H1 (cell line): ENCODE measurements at regions not wholly inside any gene's neighbourhood (a gene's known extent, or its start where the extent isn't known, plus 50 kb on each side); places are given as distances from the start of the nearest gene placed in this dataset.

Experiments
- CTCF ChIA-PET: fragments of 300-600 bp; sonication (Branson Sonifier 250); formaldehyde crosslinking; loops from one replicate; lab custom pipeline; 2021; ENCODE audit not compliant: partially characterized antibody; lab: Charles Lee
- POLR2A ChIA-PET: fragments of 300-600 bp; sonication (Branson Sonifier 250); formaldehyde crosslinking; loops from one replicate; lab custom pipeline; 2021; ENCODE audit warnings: inconsistent platforms; ENCODE audit not compliant: partially characterized antibody; lab: Charles Lee
- DNase-seq, 2 experiments: peaks; one replicate each; pipeline versions ENCODE4 v3.0.0 to v3.0.0-alpha.2; 2010 to 2022; ENCODE audit warnings: low spot score in 2 of 2, low read depth in 1 of 2, mixed read lengths in 1 of 2
- FAIRE-seq: peaks from 2 replicates; lab custom pipeline; 2011; peaks lifted over from hg19 to GRCh38; lab: Jason Lieb, UNC
- H2AFZ ChIP-seq: 2 replicates; pipeline ENCODE4 v1.8.1; 2012; ENCODE audit warnings: low read length, inconsistent platforms
- H2AK5ac ChIP-seq: 2 replicates; pipeline ENCODE4 v1.6.1; 2013; ENCODE audit warnings: low read depth, low read length
- H2BK120ac ChIP-seq: replicated peaks from 2 replicates; pipeline ENCODE3; 2013; ENCODE audit warnings: low read depth, low read length, inconsistent platforms
- H2BK12ac ChIP-seq: 2 replicates; pipeline ENCODE4 v1.6.1; 2013; ENCODE audit warnings: low read depth, low read length
- H2BK15ac ChIP-seq: 2 replicates; pipeline ENCODE4 v1.6.1; 2013; ENCODE audit warnings: low read length
- H2BK20ac ChIP-seq: 2 replicates; pipeline ENCODE4 v1.6.1; 2013; ENCODE audit warnings: low read length
- H2BK5ac ChIP-seq: 2 replicates; pipeline ENCODE4 v1.6.1; 2013; ENCODE audit warnings: low read depth, low read length
- H3K14ac ChIP-seq: 2 replicates; pipeline ENCODE4 v1.6.1; 2013; ENCODE audit warnings: inconsistent platforms; ENCODE audit not compliant: insufficient read length
- H3K18ac ChIP-seq: 2 replicates; pipeline ENCODE4 v1.6.1; 2013; ENCODE audit warnings: low read length; ENCODE audit errors: extremely low read depth
- H3K23ac ChIP-seq: 2 replicates; pipeline ENCODE4 v1.6.1; 2013; ENCODE audit warnings: inconsistent platforms; ENCODE audit not compliant: insufficient read length
- H3K23me2 ChIP-seq: 2 replicates; pipeline ENCODE4 v1.6.1; 2013; ENCODE audit warnings: low read depth, low read length
- H3K27ac ChIP-seq: 2 replicates; pipeline ENCODE4 v1.6.1; 2011; ENCODE audit warnings: low read depth, low read length, inconsistent platforms
- H3K27me3 ChIP-seq, 4 experiments: replicated peaks in 1 of 4; 1 replicate in 1 of 4; 2 replicates in 3 of 4; pipeline versions ENCODE4 v1.6.1 to v1.8.1; 2011 to 2013; ENCODE audit warnings: low read length in 3 of 4, mild to moderate bottlenecking in 3 of 4, inconsistent platforms in 2 of 4, mixed read lengths in 2 of 4, moderate library complexity in 1 of 4; ENCODE audit not compliant: control insufficient read depth in 3 of 4, insufficient read depth in 3 of 4; ENCODE audit errors: extremely low read depth in 1 of 4
- H3K36me3 ChIP-seq, 4 experiments: 2 replicates each; pipeline versions ENCODE4 v1.6.1 to v1.8.1; 2011 to 2013; ENCODE audit warnings: mild to moderate bottlenecking in 4 of 4, low read length in 3 of 4, moderate library complexity in 2 of 4, control low read depth in 1 of 4, inconsistent platforms in 1 of 4; ENCODE audit not compliant: insufficient read depth in 4 of 4, control insufficient read depth in 2 of 4
- H3K4ac ChIP-seq: replicated peaks from 2 replicates; pipeline ENCODE3; 2013; ENCODE audit warnings: low read length, low read depth, mixed read lengths, inconsistent platforms; ENCODE audit not compliant: insufficient read length
- H3K4me1 ChIP-seq, 4 experiments: replicated peaks in 1 of 4; 1 replicate in 1 of 4; 2 replicates in 3 of 4; pipeline versions ENCODE4 v1.6.1 to v1.8.1; 2011 to 2013; ENCODE audit warnings: low read length in 3 of 4, inconsistent platforms in 2 of 4, mixed read lengths in 1 of 4; ENCODE audit not compliant: insufficient read depth in 4 of 4, control insufficient read depth in 3 of 4
- H3K4me2 ChIP-seq, 2 experiments: 2 replicates each; pipeline versions ENCODE4 v1.6.1 to v1.8.1; 2011 to 2013; ENCODE audit warnings: low read depth in 2 of 2, low read length in 2 of 2, control low read depth in 1 of 2, inconsistent platforms in 1 of 2, mild to moderate bottlenecking in 1 of 2; ENCODE audit not compliant: insufficient read depth in 1 of 2
- H3K4me3 ChIP-seq, 4 experiments: fragments of 200-600, 300-600 bp in 1 of 4; sonication (generic), shearing (Covaris generic), sonication (Bioruptor Twin) in 1 of 4; 2 replicates each; pipeline versions ENCODE4 v1.5.1 to v1.8.1; 2011 to 2016; ENCODE audit warnings: low read length in 4 of 4, low read depth in 3 of 4, control low read depth in 2 of 4, inconsistent platforms in 2 of 4, mild to moderate bottlenecking in 2 of 4, mixed read lengths in 1 of 4, moderate library complexity in 1 of 4; ENCODE audit not compliant: insufficient read depth in 2 of 4; ENCODE audit errors: extremely low read depth in 1 of 4
- H3K56ac ChIP-seq: replicated peaks from 2 replicates; pipeline ENCODE3; 2013; ENCODE audit warnings: low read depth, mild to moderate bottlenecking, mixed read lengths, low read length, inconsistent platforms; ENCODE audit not compliant: insufficient read length
- H3K79me1 ChIP-seq: 2 replicates; pipeline ENCODE4 v1.6.1; 2013; ENCODE audit warnings: low read depth, low read length, control low read depth
- H3K79me2 ChIP-seq, 2 experiments: 2 replicates each; pipeline versions ENCODE4 v1.6.1 to v1.8.1; 2012 to 2013; ENCODE audit warnings: low read length in 2 of 2, mild to moderate bottlenecking in 2 of 2, inconsistent platforms in 1 of 2; ENCODE audit not compliant: insufficient read depth in 2 of 2, control insufficient read depth in 1 of 2
- H3K9ac ChIP-seq, 4 experiments: replicated peaks in 1 of 4; 1 replicate in 1 of 4; 2 replicates in 3 of 4; pipeline versions ENCODE4 v1.6.1 to v1.8.1; 2011 to 2013; ENCODE audit warnings: low read depth in 3 of 4, low read length in 3 of 4, control low read depth in 2 of 4, mild to moderate bottlenecking in 2 of 4, moderate library complexity in 2 of 4, inconsistent platforms in 1 of 4; ENCODE audit errors: extremely low read depth in 1 of 4
- H3K9me3 ChIP-seq, 2 experiments: 2 replicates each; pipeline versions ENCODE4 v1.6.1 to v1.8.1; 2012 to 2013; ENCODE audit warnings: mild to moderate bottlenecking in 2 of 2, moderate library complexity in 2 of 2, control low read depth in 1 of 2, inconsistent platforms in 1 of 2, low read depth in 1 of 2, low read length in 1 of 2, mixed read lengths in 1 of 2; ENCODE audit not compliant: insufficient read depth in 2 of 2
- H4K20me1 ChIP-seq, 2 experiments: replicated peaks in 1 of 2; 2 replicates each; pipeline versions ENCODE3 to v1.8.1; 2011 to 2013; ENCODE audit warnings: inconsistent platforms in 2 of 2, low read length in 2 of 2, mild to moderate bottlenecking in 1 of 2; ENCODE audit not compliant: insufficient read depth in 2 of 2, control insufficient read depth in 1 of 2
- H4K5ac ChIP-seq: 2 replicates; pipeline ENCODE4 v1.6.1; 2013; ENCODE audit warnings: low read length, low read depth, mixed read lengths, inconsistent platforms; ENCODE audit not compliant: insufficient read length
- H4K8ac ChIP-seq: 2 replicates; pipeline ENCODE4 v1.8.0; 2013; ENCODE audit warnings: mild to moderate bottlenecking, moderate library complexity, low read length, inconsistent platforms; ENCODE audit not compliant: insufficient read depth; ENCODE audit errors: extremely low read depth
- H4K91ac ChIP-seq: replicated peaks from 2 replicates; pipeline ENCODE3; 2013; ENCODE audit warnings: low read length, mixed read lengths, inconsistent platforms; ENCODE audit not compliant: insufficient read length
- ATF2 ChIP-seq: IDR thresholded peaks from 2 replicates; pipeline ENCODE4 v1.6.1; 2012; ENCODE audit warnings: low read length, inconsistent platforms
- ATF3 ChIP-seq: IDR thresholded peaks from 2 replicates; pipeline ENCODE4 v1.6.1; 2011; ENCODE audit warnings: low read depth, mild to moderate bottlenecking, low read length; ENCODE audit not compliant: insufficient read depth
- BACH1 ChIP-seq: IDR thresholded peaks from 2 replicates; pipeline ENCODE4 v1.6.1; 2012; ENCODE audit warnings: low read length, improper control_type of control experiment
- BRCA1 ChIP-seq: IDR thresholded peaks from 2 replicates; pipeline ENCODE4 v1.6.1; 2012; ENCODE audit warnings: low read depth, low read length, improper control_type of control experiment
- CBX5 ChIP-seq: fragments of 300-800, 300-1000 bp; sonication (generic); IDR thresholded peaks from 2 replicates; pipeline ENCODE4 v1.7.1; 2016; ENCODE audit warnings: antibody characterized with exemption, low read length, low read depth
- CHD2 ChIP-seq: IDR thresholded peaks from 2 replicates; pipeline ENCODE4 v1.6.1; 2012; ENCODE audit warnings: low read length, improper control_type of control experiment
- E2F6 ChIP-seq: IDR thresholded peaks from 2 replicates; pipeline ENCODE4 v1.6.1; 2012; ENCODE audit warnings: inconsistent platforms
- HDAC2 ChIP-seq, 2 experiments: fragments of 300-600 bp in 1 of 2; sonication (generic) in 1 of 2; IDR thresholded peaks; 2 replicates each; pipeline ENCODE4 v1.6.1; 2011 to 2012; ENCODE audit warnings: low read depth in 2 of 2, low read length in 2 of 2, mild to moderate bottlenecking in 2 of 2, moderate library complexity in 2 of 2, borderline replicate concordance in 1 of 2, inconsistent platforms in 1 of 2
- KDM1A ChIP-seq: fragments of 200-600, 300-600 bp; sonication (generic); IDR thresholded peaks from 2 replicates; pipeline ENCODE4 v1.7.1; 2016; ENCODE audit warnings: mild to moderate bottlenecking, low read length, borderline replicate concordance
- SP2 ChIP-seq: IDR thresholded peaks from 2 replicates; pipeline ENCODE4 v1.6.1; 2012; ENCODE audit warnings: mild to moderate bottlenecking, low read length, inconsistent platforms
- TAF7 ChIP-seq: optimal IDR thresholded peaks from 2 replicates; pipeline ENCODE3; 2011; ENCODE audit warnings: low read depth, mild to moderate bottlenecking, inconsistent platforms, low read length, moderate library complexity, borderline replicate concordance
- TCF12 ChIP-seq: IDR thresholded peaks from 2 replicates; pipeline ENCODE4 v1.6.1; 2011; ENCODE audit warnings: low read depth, mild to moderate bottlenecking, low read length
- TEAD4 ChIP-seq: IDR thresholded peaks from 2 replicates; pipeline ENCODE4 v1.6.1; 2012; ENCODE audit warnings: low read depth, low read length, inconsistent platforms, mixed read lengths
- WGBS, 2 experiments: shearing (Covaris generic) in 1 of 2; methylation state at CpG; one replicate each; pipeline versions ENCODE4 v1.1.6 to v1.1.7; 2013 to 2015; ENCODE audit warnings: low lambda C conversion rate in 2 of 2, mixed read lengths in 2 of 2, inconsistent platforms in 1 of 2, low coverage in 1 of 2, missing lambda C conversion rate in 1 of 2; ENCODE audit not compliant: insufficient replicate concordance in 2 of 2, insufficient coverage in 1 of 2, insufficient read length in 1 of 2; ENCODE audit errors: extremely low coverage in 1 of 2, missing lambda C conversion rate in 1 of 2; 5-methylcytosine and 5-hydroxymethylcytosine counted together

- H3K4me2 ChIP-seq = no peak overlapping the region
- H4K5ac ChIP-seq = no peak overlapping the region
- H3K4me1 ChIP-seq = no peaks in the 10 kb centered on the region
- H3K36me3 ChIP-seq = no peaks in the 10 kb centered on the region
- no peak overlapping the region for H3K18ac ChIP-seq
- H3K56ac ChIP-seq = no peak overlapping the region
- 90% methylated on average over 5 of the region's 5 CpGs; no CpG with 5 or more reads in 1 of the 2 experiments for whole genome bisulfite sequencing, 2 experiments
- H2BK120ac ChIP-seq = no peak overlapping the region
- no peaks in the 10 kb centered on the region for H3K27me3 ChIP-seq
- H3K9ac ChIP-seq = no peak overlapping the region
- ChIA-PET CTCF (no interaction called here), POLR2A (no interaction called here)
- no peak overlapping the region for H2BK20ac ChIP-seq
- H3K4ac ChIP-seq = no peak overlapping the region
- no peak overlapping the region for H2AK5ac ChIP-seq
- H3K23me2 ChIP-seq = no peaks in the 10 kb centered on the region
- H3K14ac ChIP-seq = no peak overlapping the region
- no peak overlapping the region for H3K27ac ChIP-seq
- H3K4me3 ChIP-seq = no peak overlapping the region
- no peaks in the 10 kb centered on the region for H4K20me1 ChIP-seq
- H2BK5ac ChIP-seq = no peak overlapping the region
- no peak overlapping the region for H4K91ac ChIP-seq
- no peaks in the 10 kb centered on the region for H3K79me2 ChIP-seq
- FAIRE-seq (no peak), DNase-seq (no peak)
- no peak overlapping the region for H2BK12ac ChIP-seq
- H2AFZ ChIP-seq = no peak overlapping the region
- H2BK15ac ChIP-seq = no peak overlapping the region
- H4K8ac ChIP-seq = no peak overlapping the region
- no peak overlapping the region for H3K23ac ChIP-seq
- H3K79me1 ChIP-seq = no peaks in the 10 kb centered on the region
- no peaks in the 10 kb centered on the region for H3K9me3 ChIP-seq
- TF ChIP-seq KDM1A = no peak
- TF ChIP-seq BRCA1 = no peak
- TF ChIP-seq HDAC2 (IDR thresholded peaks at IDR 0.05; ENCODE audit: borderline replicate concordance in 1 of 2, low read depth in 2 of 2, low read length in 2 of 2) = no peak
- no peak for TF ChIP-seq TAF7
- no peak for TF ChIP-seq TEAD4
- TF ChIP-seq CBX5 = no peak
- no peak for TF ChIP-seq BACH1
- no peak for TF ChIP-seq SP2
- no peak for TF ChIP-seq TCF12
- no peak for TF ChIP-seq E2F6
- no peak for TF ChIP-seq ATF2
- no peak for TF ChIP-seq ATF3
- no peak for TF ChIP-seq CHD2
Measured at GRCh38 chr4:149911354-149911753, 95.7 kb upstream of the IQCM start.
